OCI-LY7 (cell line): ENCODE measurements at regions not wholly inside any gene's neighbourhood (a gene's known extent, or its start where the extent isn't known, plus 50 kb on each side); places are given as distances from the start of the nearest gene placed in this dataset.

Source experiments
- BruUV-seq: library from RNA; stranded (reverse); fragments of 400-500 nt; replicated peaks from 2 replicates; lab custom pipeline; 2021; lab: Mats Ljungman, UMichigan
- CTCF ChIA-PET: fragments of 300-600 bp; sonication (Branson Sonifier 250); formaldehyde crosslinking; loops from one replicate; lab custom pipeline; 2022; ENCODE audit warnings: antibody characterized with exemption; ENCODE audit not compliant: unreplicated experiment; lab: Charles Lee
- POLR2A ChIA-PET: fragments of 300-600 bp; sonication (Branson Sonifier 250); formaldehyde crosslinking; loops from one replicate; lab custom pipeline; 2022; ENCODE audit warnings: antibody characterized with exemption; lab: Charles Lee
- DNase-seq: peaks from one replicate; pipeline ENCODE4 v3.0.0-alpha.2; 2015; ENCODE audit warnings: low spot score
- H2AFZ ChIP-seq: fragments of 200-600 bp; sonication (generic), shearing (Covaris generic); 2 replicates; pipeline ENCODE4 v1.6.1; 2014; ENCODE audit warnings: mild to moderate bottlenecking, antibody characterized with exemption, low read length, moderate library complexity
- H3K27ac ChIP-seq: fragments of 200-600 bp; sonication (generic); 2 replicates; pipeline ENCODE4 v1.5.1; 2014; ENCODE audit warnings: mixed run types, low read depth, mild to moderate bottlenecking, moderate library complexity, low read length, inconsistent platforms; ENCODE audit not compliant: poor library complexity, severe bottlenecking
- H3K36me3 ChIP-seq: fragments of 200-600 bp; sonication (generic); 2 replicates; pipeline ENCODE4 v1.6.1; 2014; ENCODE audit warnings: mild to moderate bottlenecking, antibody characterized with exemption, low read length, moderate library complexity, mixed read lengths; ENCODE audit not compliant: insufficient read depth
- H3K4me1 ChIP-seq: fragments of 200-600 bp; sonication (generic); 2 replicates; pipeline ENCODE4 v1.5.1; 2014; ENCODE audit warnings: mild to moderate bottlenecking, low read length; ENCODE audit not compliant: insufficient read depth, poor library complexity, severe bottlenecking
- H3K4me2 ChIP-seq: fragments of 200-600 bp; sonication (generic); 2 replicates; pipeline ENCODE4 v1.6.1; 2014; ENCODE audit warnings: mild to moderate bottlenecking, low read length
- H3K4me3 ChIP-seq: fragments of 200-600 bp; sonication (generic); 2 replicates; pipeline ENCODE4 v1.5.1; 2014; ENCODE audit warnings: mild to moderate bottlenecking, low read depth, low read length; ENCODE audit not compliant: poor library complexity, severe bottlenecking
- H3K79me2 ChIP-seq: fragments of 200-600 bp; sonication (generic); 2 replicates; pipeline ENCODE4 v1.6.1; 2016; ENCODE audit warnings: low read depth, mild to moderate bottlenecking, low read length, moderate library complexity, mixed read lengths; ENCODE audit not compliant: insufficient read depth
- H3K9me2 ChIP-seq: fragments of 200-600 bp; sonication (generic); 2 replicates; pipeline ENCODE4 v1.6.1; 2016; ENCODE audit warnings: mild to moderate bottlenecking, low read length, mixed read lengths; ENCODE audit not compliant: insufficient read depth
- H3K9me3 ChIP-seq: fragments of 200-600 bp; sonication (generic); 2 replicates; pipeline ENCODE4 v1.6.1; 2014; ENCODE audit warnings: mild to moderate bottlenecking, mixed run types, low read length, mixed read lengths
- H4K20me1 ChIP-seq: fragments of 200-600 bp; sonication (generic); 2 replicates; pipeline ENCODE4 v1.6.1; 2014; ENCODE audit warnings: mild to moderate bottlenecking, antibody characterized with exemption, low read length, moderate library complexity, mixed read lengths; ENCODE audit not compliant: insufficient read depth
- EZH2phosphoT487 ChIP-seq: fragments of 200-600 bp; sonication (generic); IDR thresholded peaks from 2 replicates; pipeline ENCODE4 v1.6.1; 2018; ENCODE audit warnings: low read depth, borderline replicate concordance, mild to moderate bottlenecking, mixed run types, antibody characterized with exemption, low read length, moderate library complexity, mixed read lengths
- intact Hi-C: fragments of 100-400 bp; cut with micrococcal nuclease; formaldehyde crosslinking; loops from one replicate; pipeline ENCODE4 v1.10.0; 2022; ENCODE audit not compliant: unreplicated experiment
- TF ChIP-seq, protein P1 (sequence below): fragments of 200-600 bp; sonication (generic); conservative IDR thresholded peaks from 2 replicates; pipeline ENCODE4 v1.5.1; 2014; ENCODE audit warnings: mild to moderate bottlenecking, antibody characterized with exemption, low read length, moderate library complexity, mixed read lengths

DNA sequence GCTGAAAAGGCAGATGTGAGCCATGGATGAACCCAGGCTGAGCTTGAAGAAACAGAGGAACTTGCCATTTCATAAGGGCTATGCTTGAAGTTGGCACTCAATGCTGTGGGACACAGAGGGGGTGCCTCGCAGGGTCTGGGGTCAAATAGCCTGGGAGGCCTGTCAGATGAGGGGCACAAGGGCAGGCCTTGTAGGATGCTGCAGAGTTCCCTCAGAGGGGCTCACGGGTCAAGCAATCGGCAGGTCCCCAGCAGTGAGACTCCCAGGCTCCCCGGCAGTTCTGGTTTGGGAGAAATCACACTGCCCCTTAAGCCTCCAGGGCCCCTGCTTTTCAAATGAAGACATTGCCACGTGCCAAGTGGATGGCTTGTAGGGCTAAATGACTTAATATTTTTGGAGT, 116.7 kb upstream of the GRIK3 start:
- ChIA-PET POLR2A (no interaction called here), CTCF (no interaction called here)
- Histone ChIP-seq H3K4me1 (peaks cover 3% of the 10 kb centered on the region), H3K9me3 (no peaks in the 10 kb centered on the region), H3K27ac (no peak overlapping the region), H2AFZ (no peak overlapping the region), H3K36me3 (no peaks in the 10 kb centered on the region), H4K20me1 (no peaks in the 10 kb centered on the region), H3K4me2 (no peak overlapping the region), H3K4me3 (no peak overlapping the region), H3K79me2 (no peaks in the 10 kb centered on the region), H3K9me2 (no peaks in the 10 kb centered on the region)
- TF ChIP-seq EZH2phosphoT487 = no peak
- TF ChIP-seq, protein P1, sequence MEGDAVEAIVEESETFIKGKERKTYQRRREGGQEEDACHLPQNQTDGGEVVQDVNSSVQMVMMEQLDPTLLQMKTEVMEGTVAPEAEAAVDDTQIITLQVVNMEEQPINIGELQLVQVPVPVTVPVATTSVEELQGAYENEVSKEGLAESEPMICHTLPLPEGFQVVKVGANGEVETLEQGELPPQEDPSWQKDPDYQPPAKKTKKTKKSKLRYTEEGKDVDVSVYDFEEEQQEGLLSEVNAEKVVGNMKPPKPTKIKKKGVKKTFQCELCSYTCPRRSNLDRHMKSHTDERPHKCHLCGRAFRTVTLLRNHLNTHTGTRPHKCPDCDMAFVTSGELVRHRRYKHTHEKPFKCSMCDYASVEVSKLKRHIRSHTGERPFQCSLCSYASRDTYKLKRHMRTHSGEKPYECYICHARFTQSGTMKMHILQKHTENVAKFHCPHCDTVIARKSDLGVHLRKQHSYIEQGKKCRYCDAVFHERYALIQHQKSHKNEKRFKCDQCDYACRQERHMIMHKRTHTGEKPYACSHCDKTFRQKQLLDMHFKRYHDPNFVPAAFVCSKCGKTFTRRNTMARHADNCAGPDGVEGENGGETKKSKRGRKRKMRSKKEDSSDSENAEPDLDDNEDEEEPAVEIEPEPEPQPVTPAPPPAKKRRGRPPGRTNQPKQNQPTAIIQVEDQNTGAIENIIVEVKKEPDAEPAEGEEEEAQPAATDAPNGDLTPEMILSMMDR = no peak
- intact Hi-C loops = no loop called here
- no TSS peak for BruUV-seq
- DNase-seq = no peak

DNA sequence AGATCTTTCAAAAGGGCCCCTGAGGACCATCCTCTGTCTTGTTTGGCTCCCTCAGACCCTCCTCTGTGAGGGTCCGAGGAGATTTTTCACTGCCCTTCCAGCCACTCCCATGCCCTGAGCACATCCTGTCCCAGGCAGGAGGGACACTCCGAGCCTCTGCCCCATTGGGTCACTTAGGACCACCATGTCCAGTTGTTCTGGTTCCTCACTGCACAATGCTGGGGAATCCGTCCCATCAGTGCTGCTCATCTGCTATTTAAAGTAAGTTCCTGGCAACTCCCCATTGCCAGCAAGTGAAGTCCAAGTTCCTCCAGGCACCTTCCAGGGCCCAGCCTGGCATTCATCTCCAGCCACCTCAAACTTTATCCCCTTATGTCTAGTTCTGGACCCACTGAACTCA, 117.5 kb upstream of the GRIK3 start:
- Histone ChIP-seq H3K27ac (no peak overlapping the region), H3K4me2 (no peak overlapping the region), H3K36me3 (no peaks in the 10 kb centered on the region), H2AFZ (no peak overlapping the region), H3K79me2 (no peaks in the 10 kb centered on the region), H3K4me3 (no peak overlapping the region), H3K9me2 (no peaks in the 10 kb centered on the region), H3K9me3 (no peaks in the 10 kb centered on the region), H3K4me1 (no peaks in the 10 kb centered on the region), H4K20me1 (no peaks in the 10 kb centered on the region)
- intact Hi-C loops = no loop called here
- no peak for TF ChIP-seq EZH2phosphoT487
- TF ChIP-seq, protein P1 = no peak
- ChIA-PET POLR2A (no interaction called here), CTCF (no interaction called here)
- BruUV-seq = no TSS peak
- no peak for DNase-seq

DNA sequence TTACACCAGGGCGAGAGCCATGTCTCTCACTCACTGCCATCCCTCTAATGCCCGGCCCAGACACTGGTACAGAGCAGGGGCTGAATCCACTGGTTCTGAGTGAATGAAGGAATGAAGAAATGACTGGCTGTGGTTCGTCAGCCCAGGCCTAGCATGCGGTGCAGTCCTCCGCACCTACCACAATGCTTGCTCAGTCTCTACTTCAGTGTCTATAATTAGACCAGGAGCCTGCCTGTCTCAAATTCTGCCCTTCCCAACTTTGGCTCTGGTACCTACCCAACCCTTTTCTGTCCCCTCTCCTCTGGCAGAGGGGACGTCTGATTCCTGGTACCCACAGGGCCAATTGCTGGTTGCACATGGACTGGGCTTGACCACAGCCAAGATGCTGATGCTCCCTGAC, 118.2 kb upstream of the GRIK3 start:
- H3K4me1 ChIP-seq = no peaks in the 10 kb centered on the region
- no peak for DNase-seq
- POLR2A ChIA-PET = no interaction called here
- no peaks in the 10 kb centered on the region for H4K20me1 ChIP-seq
- no peak overlapping the region for H2AFZ ChIP-seq
- H3K9me2 ChIP-seq = no peaks in the 10 kb centered on the region
- BruUV-seq = no TSS peak
- no peak for TF ChIP-seq EZH2phosphoT487
- TF ChIP-seq, protein P1 = no peak
- intact Hi-C loops = no loop called here
- H3K9me3 ChIP-seq = no peaks in the 10 kb centered on the region
- H3K27ac ChIP-seq = no peak overlapping the region
- no peaks in the 10 kb centered on the region for H3K36me3 ChIP-seq
- no peak overlapping the region for H3K4me2 ChIP-seq
- H3K4me3 ChIP-seq = no peak overlapping the region
- CTCF ChIA-PET = no interaction called here
- H3K79me2 ChIP-seq = no peaks in the 10 kb centered on the region
